RKO (cell line): ENCODE measurements at regions not wholly inside any gene's neighbourhood (a gene's known extent, or its start where the extent isn't known, plus 50 kb on each side); places are given as distances from the start of the nearest gene placed in this dataset.
"Not testable (repeated sequence)": the region's sequence is repeated elsewhere in the genome, so short reads cannot be mapped to it uniquely, and the experiment has no call there.

Source experiments
- DNase-seq: peaks from one replicate; pipeline ENCODE4 v3.0.0-alpha.2; 2016; ENCODE audit warnings: low spot score

GRCh38 chr5:53160895-53161294 is 51.3 kb upstream of the MOCS2 start:
- DNase-seq = no peak

- no peak for DNase-seq
Observed at GRCh38 chr5:53161876-53162275, 52.3 kb upstream of the MOCS2 start.

GRCh38 chr5:53164478-53165165 is 55.1 kb upstream of the MOCS2 start:
- DNase-seq = no peak

DNA sequence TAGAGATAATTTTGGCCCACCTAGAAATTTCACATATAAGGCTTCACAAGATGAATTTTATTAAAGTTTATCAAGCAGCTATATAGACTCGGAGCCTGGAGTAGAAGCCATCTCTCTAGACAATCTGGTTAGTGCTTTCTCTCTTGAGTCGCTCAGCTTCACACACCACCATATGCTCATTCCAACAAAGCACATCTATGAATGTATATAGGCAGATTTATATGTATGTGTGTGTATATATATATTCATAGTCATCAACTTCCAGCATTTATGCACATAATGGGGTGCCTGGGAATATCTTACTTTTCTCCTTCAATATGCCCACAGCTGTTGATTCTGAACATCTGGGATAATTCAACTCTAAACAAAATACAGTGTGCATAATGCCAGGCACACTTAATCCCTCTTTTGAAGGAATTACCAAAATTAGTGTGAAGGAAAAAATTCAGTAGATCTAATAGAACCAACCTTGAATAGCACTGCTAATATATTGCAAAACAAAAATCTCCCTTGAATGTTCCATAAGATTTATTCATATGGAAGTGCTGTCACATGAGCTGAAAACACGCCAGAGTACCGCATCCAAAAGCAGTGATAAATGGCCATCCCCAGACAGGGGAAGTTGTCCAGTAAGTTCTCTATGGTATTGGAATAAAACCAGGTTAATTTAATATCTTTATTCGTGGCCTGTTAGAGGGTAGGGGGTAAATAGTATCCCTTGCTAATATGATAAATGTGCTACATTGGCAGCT is 56.0 kb upstream of the MOCS2 start:
- no peak for DNase-seq

DNA sequence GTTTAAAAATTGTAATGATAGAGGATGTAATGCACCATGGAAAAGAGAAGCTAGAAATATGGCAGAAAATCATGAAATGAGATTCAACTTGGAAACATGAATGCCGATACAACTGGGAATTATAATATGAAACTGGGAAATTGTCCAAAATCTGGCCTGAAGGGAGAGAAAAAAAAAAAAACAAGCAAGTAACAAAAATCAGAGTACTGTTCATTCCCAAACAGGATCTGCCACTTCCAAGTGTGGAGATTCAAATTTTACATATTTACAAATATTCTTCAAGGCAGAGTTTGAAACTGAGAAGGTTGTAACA is 56.6 kb upstream of the MOCS2 start:
- DNase-seq = no peak

DNA sequence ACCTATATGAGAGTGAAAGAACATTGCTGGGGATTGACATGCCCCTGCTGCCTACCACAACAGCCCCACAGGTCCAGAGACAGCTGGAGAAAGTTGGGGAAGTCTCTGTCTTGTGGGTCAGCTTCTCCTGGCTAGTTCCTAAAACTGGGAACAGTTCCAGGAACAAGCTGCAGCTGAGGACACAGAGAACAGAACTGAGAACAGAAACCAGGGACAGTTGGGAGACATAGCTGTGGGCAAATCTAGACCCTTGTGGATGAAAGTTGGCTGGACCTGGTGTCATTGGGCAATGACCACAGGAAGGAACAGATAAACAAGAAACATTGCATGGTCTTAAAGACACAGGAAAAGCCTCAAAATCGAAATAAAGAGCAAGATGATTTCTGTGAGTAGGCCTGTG is 58.3 kb upstream of the MOCS2 start:
- DNase-seq = no peak

DNA sequence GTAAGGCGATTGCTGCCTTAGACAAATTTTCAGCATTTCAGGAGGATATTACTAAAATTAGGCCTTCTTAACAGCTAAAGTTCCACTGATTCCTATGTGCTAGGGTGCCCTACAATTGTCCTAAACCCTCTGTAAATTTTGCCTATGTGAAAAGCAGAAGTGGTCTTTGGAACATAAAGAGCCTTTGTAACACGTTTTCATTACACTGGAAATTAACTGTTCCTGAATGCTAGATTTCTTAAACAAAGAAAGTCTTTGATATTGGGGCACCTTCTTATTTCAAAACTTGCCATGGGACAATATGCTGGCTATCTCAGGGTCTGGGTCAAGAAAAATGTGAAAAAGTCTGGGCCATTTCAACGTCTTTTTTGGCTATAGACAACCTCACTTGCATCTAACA is 60.4 kb upstream of the MOCS2 start:
- no peak for DNase-seq

DNA sequence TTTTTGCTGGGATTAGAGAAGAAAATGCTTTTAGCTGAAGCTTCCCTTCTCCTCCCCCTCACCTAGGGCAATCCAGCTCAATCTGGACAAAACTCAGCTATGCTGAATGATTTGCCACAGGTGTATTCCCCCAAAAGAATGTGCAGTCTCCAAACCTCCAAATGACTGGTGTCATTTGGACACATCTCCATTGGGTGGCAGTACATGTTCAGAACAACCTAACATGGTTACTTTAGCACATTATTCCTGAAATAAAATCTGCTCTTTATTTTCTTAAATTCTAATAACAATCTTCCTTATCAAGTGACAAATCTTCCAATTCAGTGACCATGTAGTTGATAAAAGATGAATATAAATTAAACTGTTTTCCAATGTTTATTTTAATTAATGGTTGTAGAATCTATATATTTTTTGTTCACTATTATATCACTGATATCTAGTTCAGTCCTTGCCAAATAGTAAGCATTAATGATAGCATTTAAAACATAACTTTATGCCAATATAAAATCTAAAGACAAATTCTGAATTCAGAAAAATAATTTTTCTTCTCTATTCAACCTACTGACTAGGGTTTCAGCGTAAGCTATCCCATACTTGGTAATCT is 61.3 kb upstream of the MOCS2 start:
- DNase-seq = peak; percentile 55

- DNase-seq = not testable (repeated sequence)
Observed at GRCh38 chr5:53172073-53172472, 62.5 kb upstream of the MOCS2 start.

DNA sequence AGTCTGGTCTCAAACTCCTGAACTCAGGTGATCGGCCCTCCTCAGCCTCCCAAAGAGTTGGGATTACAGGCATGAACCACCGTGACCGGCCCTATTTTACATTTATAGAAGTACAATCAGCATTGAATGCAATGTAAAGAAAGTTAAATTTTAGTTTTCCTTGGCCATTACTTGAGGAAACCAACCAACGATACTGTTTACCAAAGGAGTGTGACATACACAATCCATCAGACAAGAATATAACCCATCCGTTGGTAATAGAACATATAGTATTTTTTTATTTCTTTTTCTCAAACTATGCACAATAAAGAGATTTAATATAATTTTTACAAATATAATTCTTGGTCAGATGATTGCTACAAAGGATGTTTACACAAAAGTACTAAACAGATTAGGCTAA is 63.1 kb upstream of the MOCS2 start:
- DNase-seq = no peak

- DNase-seq = no peak
Observed at GRCh38 chr5:53173083-53173482, 63.5 kb upstream of the MOCS2 start.

- no peak for DNase-seq
Observed at GRCh38 chr5:53178830-53179229, 69.3 kb upstream of the MOCS2 start.

- DNase-seq = no peak
Observed at GRCh38 chr5:53179691-53180090, 70.1 kb upstream of the MOCS2 start.

DNA sequence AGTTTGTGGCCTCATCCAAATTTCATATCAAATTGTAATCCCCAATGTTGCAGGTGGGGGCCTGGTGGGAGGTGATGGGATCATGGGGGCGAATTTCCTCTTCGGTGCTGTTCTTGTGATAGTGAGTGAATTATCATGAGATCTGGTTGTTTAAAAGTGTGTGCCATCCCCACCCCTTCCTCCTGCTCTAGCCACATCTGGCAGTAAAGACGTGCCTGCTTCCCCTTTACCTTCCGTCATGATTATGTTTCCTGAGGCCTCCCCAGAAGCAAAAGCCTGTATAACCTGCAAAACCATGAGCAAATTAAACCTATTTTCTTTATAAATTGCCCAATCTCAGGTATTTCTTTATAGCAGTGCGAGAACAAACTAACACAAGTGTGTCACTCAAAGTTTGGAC is 71.0 kb upstream of the MOCS2 start:
- no peak for DNase-seq

- no peak for DNase-seq
Observed at GRCh38 chr5:53180991-53181390, 71.4 kb upstream of the MOCS2 start.

DNA sequence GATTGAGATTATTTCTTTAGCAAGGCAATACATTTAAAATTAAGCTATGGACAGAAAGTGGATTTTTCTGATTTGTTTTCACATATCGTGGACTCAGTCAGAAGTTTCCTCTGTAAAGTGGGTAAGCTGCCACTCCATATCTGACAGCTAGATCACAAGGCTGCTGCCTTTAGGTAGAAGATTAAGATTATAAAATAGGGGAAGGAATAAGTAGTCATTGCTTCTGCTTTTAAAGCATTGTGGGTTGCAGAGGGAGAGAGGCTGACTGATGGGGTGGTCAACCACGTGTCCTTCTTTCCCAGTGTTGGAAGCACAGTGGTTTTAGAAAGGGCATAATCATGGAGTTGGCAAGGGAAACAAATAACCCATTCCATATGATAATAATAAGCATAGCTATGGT is 74.3 kb upstream of the MOCS2 start:
- DNase-seq = no peak

- no peak for DNase-seq
Observed at GRCh38 chr5:53191548-53192165, 82.1 kb upstream of the MOCS2 start.

DNA sequence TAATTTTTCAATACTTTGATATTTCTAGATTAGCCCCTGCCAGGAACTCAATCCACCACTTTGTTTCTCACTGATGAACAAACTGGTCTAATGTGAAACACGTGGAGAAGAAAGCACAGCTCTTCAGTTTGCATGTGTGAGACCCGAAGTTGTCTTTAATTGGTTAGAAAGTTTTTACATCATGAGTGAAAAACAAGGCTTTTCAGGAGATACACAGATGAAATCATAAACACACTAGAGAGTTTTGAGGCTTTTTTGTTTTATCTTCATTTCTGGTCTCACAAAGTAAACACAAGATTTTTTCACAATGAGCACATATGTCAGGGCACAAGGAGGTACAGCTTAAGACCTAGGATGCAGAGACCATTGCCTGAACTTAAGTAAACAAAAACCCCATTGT is 84.5 kb upstream of the MOCS2 start:
- DNase-seq = no peak

- no peak for DNase-seq
Observed at GRCh38 chr5:53199882-53200281, 90.3 kb upstream of the MOCS2 start.

GRCh38 chr5:53200306-53200705 is 90.7 kb upstream of the MOCS2 start:
- no peak for DNase-seq

DNA sequence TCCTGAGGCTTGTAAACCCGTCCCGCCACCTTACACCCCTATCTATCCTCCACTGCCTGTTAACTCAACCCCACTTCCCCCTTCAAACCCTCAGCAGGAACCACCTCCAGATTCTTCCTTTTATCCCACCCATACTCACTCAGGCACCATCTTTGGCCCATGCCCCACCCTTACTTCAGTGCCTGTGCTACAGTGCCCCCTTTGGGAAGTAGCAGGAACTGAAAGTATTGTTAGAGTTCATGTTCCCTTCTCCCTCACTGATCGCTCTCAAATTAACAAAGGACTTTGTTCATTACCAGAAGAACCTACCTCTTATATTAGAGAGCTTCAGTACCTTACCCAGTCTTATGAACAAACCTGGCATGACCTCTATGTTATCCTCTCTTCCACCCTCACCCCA is 92.2 kb upstream of the MOCS2 start:
- DNase-seq = no peak

- DNase-seq = no peak
Observed at GRCh38 chr5:53206562-53206961, 97.0 kb upstream of the MOCS2 start.

GRCh38 chr5:53211799-53212198 is 102.2 kb upstream of the MOCS2 start:
- peak; percentile 66 for DNase-seq
